Left forelimb (tissue), 1 donor: ENCODE measurements at regions not wholly inside any gene's neighbourhood (a gene's known extent, or its start where the extent isn't known, plus 50 kb on each side); places are given as distances from the start of the nearest gene placed in this dataset.
"Not testable (repeated sequence)": the region's sequence is repeated elsewhere in the genome, so short reads cannot be mapped to it uniquely, and the experiment has no call there.

Experiments used
- DNase-seq: peaks from one replicate; pipeline ENCODE4 v3.0.0-alpha.2; 2018; ENCODE audit warnings: low spot score

- DNase-seq = no peak
Observed at GRCh38 chr18:34352385-34353163, 127.9 kb upstream of the NOL4 start.

GRCh38 chr18:34354351-34354750 lies 129.6 kb upstream of the NOL4 start:
- DNase-seq = no peak

GRCh38 chr18:34357944-34358580 lies 133.3 kb upstream of the NOL4 start:
- DNase-seq = no peak

GRCh38 chr18:34358923-34359322 lies 134.2 kb upstream of the NOL4 start:
- no peak for DNase-seq

GRCh38 chr18:34364699-34365098 lies 140.0 kb upstream of the NOL4 start:
- DNase-seq = no peak

GRCh38 chr18:34370704-34371395 lies 146.1 kb upstream of the NOL4 start:
- no peak for DNase-seq

GRCh38 chr18:34380326-34380725 lies 155.6 kb upstream of the NOL4 start:
- DNase-seq = no peak

GRCh38 chr18:34385311-34385710 lies 160.6 kb upstream of the NOL4 start:
- no peak for DNase-seq

GRCh38 chr18:34386803-34387202 lies 162.1 kb upstream of the NOL4 start:
- DNase-seq = no peak

GRCh38 chr18:34397286-34397896 lies 172.7 kb upstream of the NOL4 start:
- no peak for DNase-seq

GRCh38 chr18:34399892-34400291 lies 175.2 kb upstream of the NOL4 start:
- DNase-seq = no peak

- DNase-seq = no peak
Observed at GRCh38 chr18:34400834-34401233, 176.1 kb upstream of the NOL4 start.

- no peak for DNase-seq
Observed at GRCh38 chr18:34401775-34402174, 177.1 kb upstream of the NOL4 start.

- DNase-seq = not testable (repeated sequence)
Observed at GRCh38 chr18:34407471-34407870, 182.8 kb upstream of the NOL4 start.

- DNase-seq = no peak
Observed at GRCh38 chr18:34411952-34412351, 187.2 kb upstream of the NOL4 start.

- no peak for DNase-seq
Observed at GRCh38 chr18:34431042-34431441, 206.3 kb upstream of the NOL4 start.

- DNase-seq = no peak
Observed at GRCh38 chr18:34444622-34445021, 219.9 kb upstream of the NOL4 start.

GRCh38 chr18:34448662-34449061 lies 223.9 kb upstream of the NOL4 start:
- DNase-seq = no peak

GRCh38 chr18:34457761-34458160 lies 233.0 kb upstream of the NOL4 start:
- DNase-seq = no peak

- DNase-seq = no peak
Observed at GRCh38 chr18:34458410-34458977, 233.8 kb upstream of the NOL4 start.

GRCh38 chr18:34461266-34461665 lies 236.6 kb upstream of the NOL4 start:
- no peak for DNase-seq

- DNase-seq = no peak
Observed at GRCh38 chr18:34467058-34467457, 242.3 kb upstream of the NOL4 start.
